Fibroblast of lung (primary cell): ENCODE measurements at regions not wholly inside any gene's neighbourhood (a gene's known extent, or its start where the extent isn't known, plus 50 kb on each side); places are given as distances from the start of the nearest gene placed in this dataset.

Experiments
- DNase-seq, 2 donors: peaks; one replicate each; pipeline versions ENCODE4 v3.0.0 to v3.0.0-alpha.2; 2010; ENCODE audit warnings: low read depth in 2 of 2
- H2AFZ ChIP-seq: 2 replicates; pipeline ENCODE4 v1.5.1; 2012; ENCODE audit warnings: low read length, control low read depth, inconsistent platforms
- H3K27ac ChIP-seq: 2 replicates; pipeline ENCODE4 v1.5.1; 2011; ENCODE audit warnings: low read length, control low read depth; ENCODE audit not compliant: insufficient read depth
- H3K27me3 ChIP-seq: 2 replicates; pipeline ENCODE4 v1.5.1; 2011; ENCODE audit warnings: mild to moderate bottlenecking, low read length; ENCODE audit not compliant: control insufficient read depth, insufficient read depth
- H3K36me3 ChIP-seq: 2 replicates; pipeline ENCODE4 v1.5.1; 2011; ENCODE audit warnings: low read length; ENCODE audit not compliant: control insufficient read depth, insufficient read depth
- H3K4me1 ChIP-seq: 2 replicates; pipeline ENCODE4 v1.5.1; 2011; ENCODE audit warnings: low read length; ENCODE audit not compliant: control insufficient read depth, insufficient read depth; ENCODE audit errors: extremely low read depth
- H3K4me2 ChIP-seq: 2 replicates; pipeline ENCODE4 v1.5.1; 2011; ENCODE audit warnings: low read length, control low read depth; ENCODE audit not compliant: insufficient read depth; ENCODE audit errors: extremely low read depth
- H3K4me3 ChIP-seq, 4 experiments: fragments of 200-600 bp in 1 of 4; sonication (generic) in 1 of 4; replicated peaks in 1 of 4; 2 replicates each; pipeline ENCODE4 v1.5.1; 2011 to 2016; ENCODE audit warnings: low read length in 4 of 4, low read depth in 3 of 4, mild to moderate bottlenecking in 3 of 4, control low read depth in 2 of 4, inconsistent platforms in 1 of 4, mixed read lengths in 1 of 4; ENCODE audit not compliant: insufficient read depth in 1 of 4; ENCODE audit errors: control extremely low read depth in 1 of 4
- H3K79me2 ChIP-seq: 2 replicates; pipeline ENCODE4 v1.5.1; 2012; ENCODE audit warnings: mild to moderate bottlenecking, low read length, inconsistent platforms; ENCODE audit not compliant: control insufficient read depth, insufficient read depth
- H3K9ac ChIP-seq: 2 replicates; pipeline ENCODE4 v1.5.1; 2011; ENCODE audit warnings: mild to moderate bottlenecking, low read length, control low read depth; ENCODE audit not compliant: insufficient read depth
- H3K9me3 ChIP-seq: 2 replicates; pipeline ENCODE4 v1.5.1; 2012; ENCODE audit warnings: low read depth, low read length; ENCODE audit not compliant: control insufficient read depth, insufficient read depth
- H4K20me1 ChIP-seq: 2 replicates; pipeline ENCODE4 v1.5.1; 2011; ENCODE audit warnings: low read length; ENCODE audit not compliant: control insufficient read depth, insufficient read depth; ENCODE audit errors: extremely low read depth
- CTCF ChIP-seq, 2 donors: IDR thresholded peaks in 1 of 2; conservative IDR thresholded peaks in 1 of 2; 1 replicate in 1 of 2; 2 replicates in 1 of 2; pipeline ENCODE4 v1.5.1; 2011 to 2012; ENCODE audit warnings: low read length in 2 of 2, control low read depth in 1 of 2, inconsistent platforms in 1 of 2, low read depth in 1 of 2, mild to moderate bottlenecking in 1 of 2
- EZH2 ChIP-seq: IDR thresholded peaks from 2 replicates; pipeline ENCODE4 v1.5.1; 2012; ENCODE audit warnings: low read length, control low read depth, mild to moderate bottlenecking; ENCODE audit errors: missing control alignments

- Histone ChIP-seq H4K20me1 (no peaks in the 10 kb centered on the region), H2AFZ (no peak overlapping the region), H3K4me3 (no peak overlapping the region), H3K4me1 (no peaks in the 10 kb centered on the region), H3K9me3 (no peaks in the 10 kb centered on the region), H3K27ac (no peak overlapping the region), H3K79me2 (no peaks in the 10 kb centered on the region), H3K27me3 (no peaks in the 10 kb centered on the region), H3K9ac (no peak overlapping the region), H3K36me3 (no peaks in the 10 kb centered on the region), H3K4me2 (no peak overlapping the region)
- DNase-seq, result peak in 1 of 2 donors; percentile 2
- TF ChIP-seq CTCF (conservative IDR thresholded peaks at IDR 0.05 in 1 of 2, IDR thresholded peaks at IDR 0.05 in 1 of 2; ENCODE audit: low read depth in 1 of 2, low read length in 2 of 2), result no peak
These were observed 644.2 kb upstream of the SEMA6A start for GRCh38 chr5:117218789-117219188.

DNA sequence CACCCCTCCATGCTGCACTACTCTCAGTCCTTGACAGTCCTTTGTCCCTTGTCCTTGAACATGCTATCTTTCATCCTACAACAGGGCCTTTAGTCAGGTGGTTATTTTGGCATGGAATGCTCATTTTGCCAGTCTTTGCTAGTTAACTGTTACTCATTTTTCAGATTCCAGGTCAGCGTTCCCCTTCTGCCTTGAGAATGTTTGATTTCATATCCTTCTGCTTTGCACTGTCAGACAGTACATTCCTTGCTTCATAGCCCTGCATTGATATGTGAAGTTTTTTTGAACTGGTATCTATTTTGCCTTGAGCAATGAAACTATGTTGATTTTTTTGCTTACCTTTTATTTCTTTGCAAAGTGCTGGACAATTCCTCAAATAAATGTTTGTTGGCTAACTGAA lies 638.2 kb upstream of the SEMA6A start:
- H2AFZ ChIP-seq, result no peak overlapping the region
- TF ChIP-seq EZH2 (no peak), CTCF (conservative IDR thresholded peaks at IDR 0.05 in 1 of 2, IDR thresholded peaks at IDR 0.05 in 1 of 2; ENCODE audit: low read depth in 1 of 2, low read length in 2 of 2) (no peak)
- no peak for DNase-seq

GRCh38 chr5:117210796-117211195 lies 636.2 kb upstream of the SEMA6A start:
- DNase-seq, result no peak
- Histone ChIP-seq H3K27ac (no peak overlapping the region), H3K4me2 (no peak overlapping the region), H2AFZ (no peak overlapping the region), H3K4me1 (no peaks in the 10 kb centered on the region), H3K9me3 (no peaks in the 10 kb centered on the region), H4K20me1 (no peaks in the 10 kb centered on the region), H3K79me2 (no peaks in the 10 kb centered on the region), H3K4me3 (no peak overlapping the region), H3K27me3 (no peaks in the 10 kb centered on the region), H3K9ac (no peak overlapping the region), H3K36me3 (no peaks in the 10 kb centered on the region)
- no peak for TF ChIP-seq EZH2
- TF ChIP-seq CTCF (conservative IDR thresholded peaks at IDR 0.05 in 1 of 2, IDR thresholded peaks at IDR 0.05 in 1 of 2; ENCODE audit: low read depth in 1 of 2, low read length in 2 of 2), result no peak

More for the DNA sequence above, 638.2 kb upstream of the SEMA6A start:
- Histone ChIP-seq H3K27ac (no peak overlapping the region), H4K20me1 (no peaks in the 10 kb centered on the region), H3K9me3 (no peaks in the 10 kb centered on the region), H3K9ac (no peak overlapping the region), H3K4me3 (no peak overlapping the region), H3K27me3 (no peaks in the 10 kb centered on the region), H3K4me2 (no peak overlapping the region), H3K79me2 (no peaks in the 10 kb centered on the region), H3K4me1 (no peaks in the 10 kb centered on the region), H3K36me3 (no peaks in the 10 kb centered on the region)
